ENCODE measurements at regions not wholly inside any gene's neighbourhood (a gene's known extent, or its start where the extent isn't known, plus 50 kb on each side); places are given as distances from the start of the nearest gene placed in this dataset.

- DNase-seq (ENCODE audit: low read depth): no peak
- no peak for TF ChIP-seq CTCF (conservative IDR thresholded peaks at IDR 0.05; ENCODE audit: control insufficient read depth, insufficient read depth, low read depth, low read length)
- H3K4me3 ChIP-seq (ENCODE audit: control insufficient read depth, low read depth, low read length): no peak overlapping the region
These were observed 279.4 kb upstream of the SYT1 start for GRCh38 chr12:78585132-78585531.

- TF ChIP-seq CTCF (conservative IDR thresholded peaks at IDR 0.05; ENCODE audit: control insufficient read depth, insufficient read depth, low read depth, low read length): no peak
- DNase-seq (ENCODE audit: low read depth): no peak
- no peak overlapping the region for H3K4me3 ChIP-seq (ENCODE audit: control insufficient read depth, low read depth, low read length)
These were observed 277.8 kb upstream of the SYT1 start for GRCh38 chr12:78586790-78587189.

- H3K4me3 ChIP-seq (ENCODE audit: control insufficient read depth, low read depth, low read length): no peak overlapping the region
- TF ChIP-seq CTCF (conservative IDR thresholded peaks at IDR 0.05; ENCODE audit: control insufficient read depth, insufficient read depth, low read depth, low read length): no peak
- no peak for DNase-seq (ENCODE audit: low read depth)
These were observed 265.2 kb upstream of the SYT1 start for GRCh38 chr12:78599366-78599765.

- TF ChIP-seq CTCF (conservative IDR thresholded peaks at IDR 0.05; ENCODE audit: control insufficient read depth, insufficient read depth, low read depth, low read length): no peak
- H3K4me3 ChIP-seq (ENCODE audit: control insufficient read depth, low read depth, low read length): no peak overlapping the region
- no peak for DNase-seq (ENCODE audit: low read depth)
These were observed 264.0 kb upstream of the SYT1 start for GRCh38 chr12:78600541-78600940.

- DNase-seq (ENCODE audit: low read depth): no peak
- TF ChIP-seq CTCF (conservative IDR thresholded peaks at IDR 0.05; ENCODE audit: control insufficient read depth, insufficient read depth, low read depth, low read length): no peak
These were observed 253.1 kb upstream of the SYT1 start for GRCh38 chr12:78611504-78611903.

GRCh38 chr12:78612190-78612589 is 252.4 kb upstream of the SYT1 start:
- no peak overlapping the region for H3K4me3 ChIP-seq (ENCODE audit: control insufficient read depth, low read depth, low read length)
- no peak for DNase-seq (ENCODE audit: low read depth)
- no peak for TF ChIP-seq CTCF (conservative IDR thresholded peaks at IDR 0.05; ENCODE audit: control insufficient read depth, insufficient read depth, low read depth, low read length)

More at GRCh38 chr12:78611504-78611903, 253.1 kb upstream of the SYT1 start:
- no peak overlapping the region for H3K4me3 ChIP-seq (ENCODE audit: control insufficient read depth, low read depth, low read length)

GRCh38 chr12:78617683-78618082 is 246.9 kb upstream of the SYT1 start:
- TF ChIP-seq CTCF (conservative IDR thresholded peaks at IDR 0.05; ENCODE audit: control insufficient read depth, insufficient read depth, low read depth, low read length): no peak
- DNase-seq (ENCODE audit: low read depth): no peak
- no peak overlapping the region for H3K4me3 ChIP-seq (ENCODE audit: control insufficient read depth, low read depth, low read length)
